ENCODE measurements at regions not wholly inside any gene's neighbourhood (a gene's known extent, or its start where the extent isn't known, plus 50 kb on each side); places are given as distances from the start of the nearest gene placed in this dataset.
"Not testable (repeated sequence)": the region's sequence is repeated elsewhere in the genome, so short reads cannot be mapped to it uniquely, and the experiment has no call there.

DNA sequence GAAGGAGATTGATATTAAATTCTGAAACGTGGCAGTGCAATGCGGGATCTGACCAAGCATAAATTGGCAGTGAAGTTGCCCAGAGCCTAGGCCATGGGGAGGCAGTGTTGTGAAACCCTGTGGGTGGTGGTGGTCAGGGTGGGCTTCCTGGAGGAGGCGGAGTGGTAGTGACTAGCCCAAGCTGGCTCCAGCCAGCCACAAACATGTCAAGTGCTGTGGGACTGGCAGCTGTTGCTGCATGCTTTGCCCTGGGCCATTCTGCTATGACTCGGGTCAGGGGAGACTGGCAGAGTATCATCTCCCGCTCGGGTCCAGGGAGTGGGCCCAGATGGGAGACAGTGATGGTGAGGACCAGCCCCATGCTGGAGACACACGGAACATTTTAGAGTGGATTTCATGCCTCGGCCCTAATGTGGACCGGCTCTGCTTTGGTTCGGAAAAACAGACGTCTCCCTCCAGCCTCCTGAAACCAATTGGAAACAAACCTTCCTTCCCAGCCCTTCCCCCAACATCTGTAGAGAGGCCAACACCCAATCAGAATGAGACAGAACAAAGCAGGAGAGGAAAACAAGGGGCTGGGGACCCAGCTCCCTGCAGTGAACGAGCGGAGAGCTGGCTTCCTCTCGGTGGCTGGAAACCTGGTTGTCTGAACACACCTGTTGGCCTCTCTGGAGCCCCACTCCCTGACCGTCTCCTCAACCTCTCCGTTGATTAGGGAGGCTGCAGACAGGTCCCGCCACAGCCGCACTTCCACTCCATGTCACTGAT is 58.2 kb downstream of the TMEM270 start:
- no peak for DNase-seq

- DNase-seq, result no peak
Measured at GRCh38 chr7:73919694-73920375, 58.9 kb downstream of the TMEM270 start.

DNA sequence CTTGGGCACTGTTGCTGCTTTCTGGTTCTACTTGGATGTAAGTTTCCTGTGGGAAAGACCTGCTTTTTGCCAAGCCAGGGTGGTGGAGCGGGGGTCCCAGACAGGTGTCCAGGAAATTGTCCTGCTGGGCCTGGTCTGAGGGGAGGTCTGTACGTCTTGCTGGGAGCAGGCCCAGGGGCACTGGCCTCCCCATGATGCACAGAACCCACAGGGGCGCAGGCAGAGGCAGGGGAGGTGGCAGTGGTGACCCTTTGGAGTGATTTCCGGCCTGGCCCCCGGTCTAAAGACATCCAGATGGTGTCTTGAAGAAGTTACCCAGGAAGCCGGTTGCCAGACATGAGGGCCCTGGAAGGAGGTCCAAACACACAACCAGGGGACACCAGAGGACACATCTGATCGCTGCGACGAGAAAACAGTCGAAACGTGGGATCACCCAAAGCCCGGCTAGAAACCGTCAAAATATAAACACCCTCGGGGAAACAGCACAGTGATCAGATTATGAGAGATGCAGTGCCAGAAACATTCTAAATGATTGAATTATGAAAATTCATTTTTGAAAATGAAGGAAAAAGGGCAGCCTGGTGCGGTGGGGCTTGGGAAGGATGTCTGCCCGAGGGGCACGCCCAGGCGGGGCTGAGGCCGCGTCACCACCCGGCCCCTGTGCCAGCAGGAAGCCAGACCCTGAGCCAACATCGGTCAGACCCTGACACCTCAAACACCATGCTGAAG is 59.6 kb downstream of the TMEM270 start:
- DNase-seq, result no peak

- DNase-seq, result peak in 4 of 58 donors; percentile 6 to 20 (median 8)
Measured at GRCh38 chr7:73921623-73922528, 60.9 kb downstream of the TMEM270 start.

DNA sequence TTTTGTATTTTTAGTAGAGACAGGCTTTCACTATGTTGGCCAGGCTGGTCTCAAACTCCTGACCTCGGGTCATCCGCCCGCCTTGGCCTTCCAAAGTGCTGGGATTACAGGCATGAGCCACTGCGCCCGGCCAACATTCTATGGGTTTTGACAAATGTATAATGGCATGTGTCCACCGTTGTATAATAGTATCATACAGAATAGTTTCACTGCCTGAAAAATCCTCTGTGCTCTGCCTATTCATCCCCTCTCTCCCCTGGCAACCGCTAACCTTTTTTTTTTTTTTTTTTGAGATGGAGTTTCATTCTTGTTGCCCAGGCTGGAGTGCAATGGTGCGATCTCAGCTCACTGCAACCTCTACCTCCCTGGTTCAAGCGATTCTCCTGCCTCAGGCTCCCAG is 67.7 kb downstream of the TMEM270 start:
- DNase-seq, result not testable (repeated sequence)

DNA sequence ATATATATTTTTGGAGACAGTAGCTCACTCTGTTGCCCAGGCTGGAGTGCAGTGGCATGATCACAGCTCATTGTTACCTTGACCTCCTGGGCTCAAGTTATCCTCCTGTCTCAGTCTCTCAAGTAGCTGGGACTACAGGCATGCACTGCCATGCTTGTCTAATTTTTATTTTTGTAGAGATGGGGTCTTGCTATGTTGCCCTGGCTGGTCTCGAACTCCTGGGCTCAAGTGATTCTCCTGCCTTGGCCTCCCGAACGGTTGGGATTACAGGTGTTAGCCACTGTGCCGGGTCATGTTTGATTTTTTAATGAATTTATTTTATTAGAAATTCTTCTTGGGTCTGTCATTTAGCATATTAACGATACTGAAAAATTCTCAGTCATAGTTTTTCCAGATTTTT is 70.5 kb downstream of the TMEM270 start:
- DNase-seq, result no peak

DNA sequence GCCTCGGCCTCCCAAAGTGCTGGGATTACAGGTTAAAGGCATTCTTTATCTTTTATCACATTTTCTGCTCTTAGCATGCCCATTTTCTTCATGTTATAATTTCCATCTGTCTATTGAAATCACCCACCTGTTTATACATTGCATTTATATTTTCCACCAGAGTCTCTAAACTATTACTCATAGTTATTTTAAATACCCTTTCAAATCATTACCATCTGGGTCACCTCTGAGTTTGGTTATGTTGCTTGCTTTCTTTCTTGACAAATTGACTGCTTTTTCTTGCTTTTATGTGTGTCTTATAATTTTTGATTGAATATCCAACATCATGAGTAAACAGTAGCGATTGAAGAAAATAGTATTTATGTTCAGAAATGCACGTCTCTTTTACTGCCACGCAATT is 71.4 kb downstream of the TMEM270 start:
- DNase-seq, result no peak

DNA sequence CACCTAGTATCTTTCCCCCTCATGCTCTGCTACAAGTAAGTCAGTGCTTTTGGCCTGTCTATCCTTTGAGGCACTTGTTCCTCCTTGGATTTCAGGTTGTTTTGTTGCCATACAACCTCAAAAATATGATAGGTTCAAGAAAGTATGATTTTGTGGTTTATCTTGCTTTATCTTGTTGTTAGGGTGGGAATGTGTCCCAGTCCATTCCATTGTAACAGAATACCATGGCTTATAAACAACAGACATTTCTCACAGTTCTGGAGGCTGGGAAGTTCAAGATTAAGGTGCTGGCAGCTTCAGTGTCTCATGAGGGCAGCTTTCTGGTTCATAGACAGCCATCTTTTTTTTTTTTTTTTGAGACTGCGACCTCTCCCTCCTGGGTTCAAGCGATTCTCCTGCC is 72.1 kb downstream of the TMEM270 start:
- no peak for DNase-seq

DNA sequence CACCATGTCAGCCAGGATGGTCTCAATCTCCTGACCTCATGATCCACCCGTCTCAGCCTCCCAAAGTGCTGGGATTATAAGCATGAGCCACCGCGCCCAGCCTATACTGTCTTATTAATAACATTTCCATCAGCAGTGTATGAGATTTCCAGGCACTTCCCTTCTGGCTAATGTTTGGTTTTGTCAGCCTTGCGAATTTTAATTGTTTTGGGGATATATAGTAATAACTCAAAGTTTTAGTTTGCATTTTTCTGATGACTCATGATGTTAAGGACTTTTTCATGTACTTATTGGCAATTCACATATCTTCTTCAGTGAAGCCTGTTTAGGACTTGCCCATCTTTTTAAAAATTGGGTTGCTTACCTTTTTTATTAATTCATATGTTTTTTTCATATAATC is 76.0 kb downstream of the TMEM270 start:
- no peak for DNase-seq

GRCh38 chr7:73937650-73938049 is 76.7 kb downstream of the TMEM270 start:
- not testable (repeated sequence) for DNase-seq

- DNase-seq, result no peak
Measured at GRCh38 chr7:73939528-73939927, 78.6 kb downstream of the TMEM270 start.

DNA sequence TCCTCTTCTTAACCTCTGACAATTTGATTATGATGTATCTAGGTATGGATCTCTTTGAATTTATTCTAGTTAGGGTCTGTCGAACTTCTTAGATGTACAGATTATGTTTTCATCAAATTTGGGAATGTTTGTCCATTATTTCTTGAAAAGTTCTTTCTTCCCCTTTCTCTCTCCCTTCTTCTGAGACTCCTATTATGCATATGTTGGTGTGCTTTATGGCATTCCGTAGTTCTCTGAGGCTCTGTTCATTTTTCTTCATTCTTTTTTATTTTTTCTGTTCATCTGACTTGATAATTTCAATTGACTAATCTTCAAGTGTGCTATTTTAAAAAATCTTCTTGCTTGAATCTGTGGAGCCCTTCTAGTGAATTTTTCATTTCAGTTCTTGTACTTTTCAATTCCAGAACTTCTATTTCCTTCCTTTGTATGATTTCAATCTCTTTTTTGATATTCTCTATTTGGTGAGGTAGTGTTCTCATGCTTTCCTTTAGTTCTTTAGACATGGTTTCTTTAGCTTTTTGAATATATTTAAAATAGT is 79.8 kb downstream of the TMEM270 start:
- no peak for DNase-seq

GRCh38 chr7:73941836-73942551 is 81.0 kb downstream of the TMEM270 start:
- no peak for DNase-seq

GRCh38 chr7:73945022-73945421 is 83.0 kb upstream of the ELN start:
- DNase-seq, result no peak

DNA sequence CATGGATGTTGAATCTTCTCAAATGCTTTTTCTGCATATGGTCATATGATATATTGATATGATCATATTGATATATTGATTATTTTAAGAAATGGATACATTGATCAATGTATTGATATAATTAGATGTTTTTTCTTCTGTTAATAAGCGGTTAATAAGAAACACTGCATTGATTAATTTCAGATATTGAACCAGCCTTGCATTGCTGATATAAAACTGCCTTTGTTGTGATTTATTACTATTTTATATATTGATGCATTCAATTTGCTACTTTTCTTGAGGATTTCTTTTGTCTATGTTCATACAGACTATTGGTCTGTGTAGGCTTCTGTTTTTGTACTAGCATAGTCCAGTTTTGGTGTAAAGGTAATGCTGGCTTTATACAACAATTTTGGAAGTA is 79.7 kb upstream of the ELN start:
- no peak for DNase-seq

- no peak for DNase-seq
Measured at GRCh38 chr7:73952266-73952665, 75.7 kb upstream of the ELN start.

DNA sequence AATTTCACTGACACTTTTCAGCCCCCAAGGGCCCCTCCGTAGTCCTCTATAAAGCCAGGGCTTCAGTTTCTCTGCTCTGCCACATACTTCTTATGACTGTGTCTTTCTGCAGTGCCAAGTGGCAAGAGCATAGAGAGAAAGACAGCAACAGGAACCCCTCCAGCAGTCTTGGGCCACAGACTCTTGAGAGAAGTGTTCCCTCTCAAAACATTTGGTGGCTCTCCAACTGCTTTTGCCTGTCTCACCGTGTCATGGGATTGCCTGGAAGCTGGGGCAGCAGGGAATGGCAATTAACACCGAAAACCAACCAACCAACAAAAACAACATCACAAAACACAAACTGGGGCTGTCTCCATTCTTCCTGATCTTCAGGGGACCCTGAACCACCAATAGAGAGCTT is 73.8 kb upstream of the ELN start:
- DNase-seq, result peak in 16 of 58 donors; percentile 6 to 53 (median 20)

GRCh38 chr7:73954861-73955260 is 73.1 kb upstream of the ELN start:
- DNase-seq, result no peak

GRCh38 chr7:73960548-73960947 is 67.4 kb upstream of the ELN start:
- no peak for DNase-seq

GRCh38 chr7:73961991-73962390 is 66.0 kb upstream of the ELN start:
- DNase-seq, result not testable (repeated sequence)

Data from anterior cingulate cortex (tissue), 58 donors.